ENCODE measurements at regions not wholly inside any gene's neighbourhood (a gene's known extent, or its start where the extent isn't known, plus 50 kb on each side); places are given as distances from the start of the nearest gene placed in this dataset.
"Not testable (repeated sequence)": the region's sequence is repeated elsewhere in the genome, so short reads cannot be mapped to it uniquely, and the experiment has no call there.

GRCh38 chr1:58220836-58221472 lies 325.6 kb downstream of the OMA1 start:
- ChIA-PET CTCF (interaction anchor here (1.2 kb wide), 2 partner anchors 16 to 18 kb away, joined by 3 read pairs; no protein-coding TSS in a partner anchor), POLR2A (no interaction called here)
- TF ChIP-seq CTCF (IDR thresholded peaks at IDR 0.05; ENCODE audit: control extremely low read depth, extremely low read depth, low read depth, missing control alignments): no peak
- DNase-seq (ENCODE audit: extremely low spot score): no peak

- DNase-seq (ENCODE audit: extremely low spot score); CTCF ChIA-PET; POLR2A ChIA-PET: not testable (repeated sequence)
Measured at GRCh38 chr1:58216169-58216568, 330.4 kb downstream of the OMA1 start.

- ChIA-PET CTCF (interaction anchor here (1.2 kb wide), 1 partner anchor 19 kb away, joined by 4 read pairs; no protein-coding TSS in a partner anchor), POLR2A (no interaction called here)
- no peak for TF ChIP-seq CTCF (IDR thresholded peaks at IDR 0.05; ENCODE audit: control extremely low read depth, extremely low read depth, low read depth, missing control alignments)
- no peak for DNase-seq (ENCODE audit: extremely low spot score)
Measured at GRCh38 chr1:58214674-58215073, 331.9 kb downstream of the OMA1 start.

GRCh38 chr1:58211869-58212268 lies 334.7 kb downstream of the OMA1 start:
- CTCF ChIA-PET: no interaction called here
- no peak for TF ChIP-seq CTCF (IDR thresholded peaks at IDR 0.05; ENCODE audit: control extremely low read depth, extremely low read depth, low read depth, missing control alignments)
- DNase-seq (ENCODE audit: extremely low spot score): no peak
- POLR2A ChIA-PET: no interaction called here

- CTCF ChIA-PET: no interaction called here
- POLR2A ChIA-PET: no interaction called here
- no peak for TF ChIP-seq CTCF (IDR thresholded peaks at IDR 0.05; ENCODE audit: control extremely low read depth, extremely low read depth, low read depth, missing control alignments)
- no peak for DNase-seq (ENCODE audit: extremely low spot score)
Measured at GRCh38 chr1:58209575-58209974, 337.0 kb downstream of the OMA1 start.

- ChIA-PET POLR2A (interaction anchor here (0.8 kb wide), 1 partner anchor 9 kb away, joined by 4 read pairs; no protein-coding TSS in a partner anchor), CTCF (no interaction called here)
- no peak for DNase-seq (ENCODE audit: extremely low spot score)
- no peak for TF ChIP-seq CTCF (IDR thresholded peaks at IDR 0.05; ENCODE audit: control extremely low read depth, extremely low read depth, low read depth, missing control alignments)
Measured at GRCh38 chr1:58206749-58207148, 339.8 kb downstream of the OMA1 start.

- ChIA-PET CTCF (interaction anchor here (0.8 to 1.4 kb wide), 3 partner anchors 8 to 17 kb away, joined by 3 to 5 read pairs (median 4); no protein-coding TSS in a partner anchor), POLR2A (no interaction called here)
- no peak for DNase-seq (ENCODE audit: extremely low spot score)
- TF ChIP-seq CTCF (IDR thresholded peaks at IDR 0.05; ENCODE audit: control extremely low read depth, extremely low read depth, low read depth, missing control alignments): no peak
Measured at GRCh38 chr1:58204284-58204683, 342.2 kb downstream of the OMA1 start.

All from GM10248 (cell line).